PC-3 (cell line): ENCODE measurements at regions not wholly inside any gene's neighbourhood (a gene's known extent, or its start where the extent isn't known, plus 50 kb on each side); places are given as distances from the start of the nearest gene placed in this dataset.

ENCODE experiments used
- CTCF ChIP-seq: fragments of 300-600 bp; sonication (generic); conservative IDR thresholded peaks from 2 replicates; pipeline ENCODE4 v1.5.1; 2017; ENCODE audit warnings: antibody characterized with exemption, low read depth, mild to moderate bottlenecking, low read length
- EZH2 ChIP-seq: fragments of 300-600 bp; sonication (generic); IDR thresholded peaks from one replicate; pipeline ENCODE4 v1.6.1; 2017; ENCODE audit warnings: antibody characterized with exemption, mild to moderate bottlenecking, low read length; ENCODE audit not compliant: unreplicated experiment
- EZH2phosphoT487 ChIP-seq: fragments of 300-600 bp; sonication (generic); IDR thresholded peaks from 2 replicates; pipeline ENCODE4 v1.6.1; 2018; ENCODE audit warnings: mild to moderate bottlenecking, antibody characterized with exemption, low read length, borderline replicate concordance

GRCh38 chr1:218080863-218081262 is 204.2 kb upstream of the RRP15 start:
- TF ChIP-seq CTCF (no peak), EZH2 (no peak), EZH2phosphoT487 (no peak)
